Astrocyte (in vitro differentiated cells and primary cell): ENCODE measurements at regions not wholly inside any gene's neighbourhood (a gene's known extent, or its start where the extent isn't known, plus 50 kb on each side); places are given as distances from the start of the nearest gene placed in this dataset.

Experiments used
- DNase-seq: peaks from one replicate; pipeline ENCODE4 v3.0.0-alpha.2; 2010; ENCODE audit warnings: low read depth
- FAIRE-seq: peaks from 2 replicates; lab custom pipeline; 2011; peaks lifted over from hg19 to GRCh38; lab: Jason Lieb, UNC
- H2AFZ ChIP-seq: 2 replicates; pipeline ENCODE4 v1.6.0; 2012; ENCODE audit warnings: low read depth, low read length, inconsistent platforms
- H3K27ac ChIP-seq: 2 replicates; pipeline ENCODE4 v1.5.1; 2011; ENCODE audit warnings: low read depth, low read length, inconsistent platforms
- H3K27me3 ChIP-seq: 2 replicates; pipeline ENCODE4 v1.6.0; 2011; ENCODE audit warnings: low read length, inconsistent platforms; ENCODE audit not compliant: insufficient read depth
- H3K36me3 ChIP-seq: 2 replicates; pipeline ENCODE4 v1.5.1; 2011; ENCODE audit warnings: low read length, inconsistent platforms; ENCODE audit not compliant: insufficient read depth
- H3K4me1 ChIP-seq: 2 replicates; pipeline ENCODE4 v1.5.1; 2011; ENCODE audit warnings: low read length, inconsistent platforms; ENCODE audit not compliant: insufficient read depth
- H3K4me2 ChIP-seq: 2 replicates; pipeline ENCODE4 v1.6.0; 2012; ENCODE audit warnings: low read length, inconsistent platforms
- H3K4me3 ChIP-seq: 2 replicates; pipeline ENCODE4 v1.5.1; 2011; ENCODE audit warnings: low read depth, mild to moderate bottlenecking, low read length, inconsistent platforms; ENCODE audit not compliant: insufficient read depth
- H3K79me2 ChIP-seq: 2 replicates; pipeline ENCODE4 v1.6.0; 2012; ENCODE audit warnings: mild to moderate bottlenecking, low read length, inconsistent platforms; ENCODE audit not compliant: insufficient read depth
- H3K9ac ChIP-seq: 2 replicates; pipeline ENCODE4 v1.6.0; 2012; ENCODE audit warnings: mild to moderate bottlenecking, low read length, inconsistent platforms
- H3K9me3 ChIP-seq: 2 replicates; pipeline ENCODE4 v1.5.1; 2012; ENCODE audit warnings: low read depth, mild to moderate bottlenecking, low read length, inconsistent platforms; ENCODE audit not compliant: insufficient read depth
- H4K20me1 ChIP-seq: 2 replicates; pipeline ENCODE4 v1.6.0; 2012; ENCODE audit warnings: low read length, inconsistent platforms; ENCODE audit not compliant: insufficient read depth
- H3K27ac Mint-ChIP-seq: one replicate; pipeline ENCODE4 v1.8.0; 2021; ENCODE audit warnings: mild to moderate bottlenecking, mixed read lengths; ENCODE audit not compliant: unreplicated experiment
- H3K27me3 Mint-ChIP-seq: one replicate; pipeline ENCODE4 v1.8.0; 2021; ENCODE audit warnings: low read depth, mixed read lengths; ENCODE audit not compliant: unreplicated experiment
- H3K36me3 Mint-ChIP-seq: one replicate; pipeline ENCODE4 v1.8.0; 2021; ENCODE audit warnings: low read depth, mixed read lengths; ENCODE audit not compliant: unreplicated experiment
- H3K4me1 Mint-ChIP-seq: one replicate; pipeline ENCODE4 v1.8.0; 2021; ENCODE audit warnings: low read depth, mixed read lengths; ENCODE audit not compliant: unreplicated experiment
- H3K4me3 Mint-ChIP-seq: one replicate; pipeline ENCODE4 v1.8.0; 2021; ENCODE audit warnings: mild to moderate bottlenecking, moderate library complexity, mixed read lengths; ENCODE audit not compliant: unreplicated experiment
- H3K9me3 Mint-ChIP-seq: one replicate; pipeline ENCODE4 v1.8.0; 2021; ENCODE audit warnings: mild to moderate bottlenecking, mixed read lengths; ENCODE audit not compliant: unreplicated experiment
- CTCF ChIP-seq: IDR thresholded peaks from 2 replicates; pipeline ENCODE4 v1.5.1; 2011; ENCODE audit warnings: low read depth, mild to moderate bottlenecking, inconsistent platforms, low read length, moderate library complexity; ENCODE audit not compliant: insufficient read depth
- EZH2 ChIP-seq: IDR thresholded peaks from 2 replicates; pipeline ENCODE4 v1.6.1; 2012; ENCODE audit warnings: mild to moderate bottlenecking, low read length, inconsistent platforms; ENCODE audit not compliant: insufficient read depth

GRCh38 chr6:4587171-4587570 lies 189.0 kb upstream of the CDYL start:
- Histone ChIP-seq H3K4me3 (no peak overlapping the region), H3K4me1 (peaks cover 17% of the 10 kb centered on the region), H3K27ac (no peak overlapping the region), H3K36me3 (no peaks in the 10 kb centered on the region), H3K79me2 (no peaks in the 10 kb centered on the region), H4K20me1 (no peaks in the 10 kb centered on the region), H2AFZ (no peak overlapping the region), H3K4me2 (no peak overlapping the region), H3K9me3 (no peaks in the 10 kb centered on the region), H3K9ac (no peak overlapping the region), H3K27me3 (no peaks in the 10 kb centered on the region)
- DNase-seq, result no peak
- peaks cover 10% of the 10 kb centered on the region for H3K4me1 Mint-ChIP-seq
- no peak overlapping the region for H3K4me3 Mint-ChIP-seq
- H3K27ac Mint-ChIP-seq, result no peak overlapping the region
- peaks cover 12% of the 10 kb centered on the region for H3K27me3 Mint-ChIP-seq
- no peak for TF ChIP-seq EZH2
- H3K36me3 Mint-ChIP-seq, result no peaks in the 10 kb centered on the region
- no peak for FAIRE-seq
- H3K9me3 Mint-ChIP-seq, result peaks cover 3% of the 10 kb centered on the region

GRCh38 chr6:4586469-4586859 lies 189.7 kb upstream of the CDYL start:
- TF ChIP-seq CTCF (no peak), EZH2 (no peak)
- no peak for DNase-seq
- no peak overlapping the region for H2AFZ ChIP-seq
- H3K4me2 ChIP-seq, result no peak overlapping the region
- no peaks in the 10 kb centered on the region for H4K20me1 ChIP-seq
- no peak overlapping the region for H3K9ac ChIP-seq
- no peaks in the 10 kb centered on the region for H3K79me2 ChIP-seq
- no peaks in the 10 kb centered on the region for H3K27me3 ChIP-seq
- no peak for FAIRE-seq
- H3K36me3 Mint-ChIP-seq, result no peaks in the 10 kb centered on the region
- peaks cover 17% of the 10 kb centered on the region for H3K4me1 Mint-ChIP-seq
- H3K4me3 ChIP-seq, result no peak overlapping the region
- H3K36me3 ChIP-seq, result no peaks in the 10 kb centered on the region
- peaks cover 7% of the 10 kb centered on the region for H3K27me3 Mint-ChIP-seq
- no peaks in the 10 kb centered on the region for H3K9me3 ChIP-seq
- no peak overlapping the region for H3K27ac Mint-ChIP-seq
- H3K4me1 ChIP-seq, result peaks cover 24% of the 10 kb centered on the region
- no peak overlapping the region for H3K27ac ChIP-seq
- peaks cover 3% of the 10 kb centered on the region for H3K9me3 Mint-ChIP-seq
- H3K4me3 Mint-ChIP-seq, result no peak overlapping the region

GRCh38 chr6:4585682-4586468 lies 190.3 kb upstream of the CDYL start:
- Histone ChIP-seq H3K4me2 (no peak overlapping the region), H3K9ac (no peak overlapping the region), H2AFZ (no peak overlapping the region), H3K79me2 (no peaks in the 10 kb centered on the region), H3K4me1 (peaks cover 28% of the 10 kb centered on the region), H3K9me3 (no peaks in the 10 kb centered on the region), H3K27me3 (no peaks in the 10 kb centered on the region), H4K20me1 (no peaks in the 10 kb centered on the region), H3K36me3 (no peaks in the 10 kb centered on the region), H3K27ac (no peak overlapping the region), H3K4me3 (no peak overlapping the region)
- Mint-ChIP-seq H3K27ac (no peak overlapping the region), H3K27me3 (peaks cover 7% of the 10 kb centered on the region), H3K4me1 (peaks cover 20% of the 10 kb centered on the region), H3K4me3 (no peak overlapping the region), H3K36me3 (no peaks in the 10 kb centered on the region), H3K9me3 (peaks cover 3% of the 10 kb centered on the region)
- DNase-seq (no peak), FAIRE-seq (no peak)
- TF ChIP-seq CTCF (no peak), EZH2 (no peak)
